Natural killer cell (primary cell): ENCODE measurements at regions not wholly inside any gene's neighbourhood (a gene's known extent, or its start where the extent isn't known, plus 50 kb on each side); places are given as distances from the start of the nearest gene placed in this dataset.

Experiments used
- ATAC-seq, 3 donors: fragments of 150-1000 bp in 2 of 3; fragments of 200-7000 bp in 1 of 3; cut with Tn5 transposase; 1 replicate in 1 of 3; 2 replicates in 2 of 3; pipeline ENCODE4 v1.10.0; 2021; ENCODE audit warnings: mild to moderate bottlenecking in 2 of 3, moderate library complexity in 2 of 3
- DNase-seq, 2 donors: peaks; one replicate each; pipeline versions ENCODE4 v3.0.0 to v3.0.0-alpha.2; 2013 to 2021; ENCODE audit warnings: mixed read lengths in 1 of 2
- H3K27ac ChIP-seq: one replicate; pipeline ENCODE4 v1.5.1; 2013; ENCODE audit warnings: mild to moderate bottlenecking, low read length
- H3K27me3 ChIP-seq: one replicate; pipeline ENCODE4 v1.6.1; 2013; ENCODE audit warnings: low read length; ENCODE audit not compliant: control insufficient read depth, insufficient read depth
- H3K36me3 ChIP-seq: one replicate; pipeline ENCODE4 v1.6.1; 2013; ENCODE audit warnings: low read length; ENCODE audit not compliant: control insufficient read depth, insufficient read depth
- H3K4me1 ChIP-seq: one replicate; pipeline ENCODE4 v1.6.1; 2013; ENCODE audit warnings: low read length; ENCODE audit not compliant: control insufficient read depth, insufficient read depth
- H3K4me3 ChIP-seq: one replicate; pipeline ENCODE4 v1.5.1; 2013; ENCODE audit warnings: low read length
- H3K9me3 ChIP-seq: one replicate; pipeline ENCODE4 v1.6.1; 2013; ENCODE audit warnings: low read length; ENCODE audit not compliant: control insufficient read depth, insufficient read depth
- H3K27ac Mint-ChIP-seq, 2 donors: one replicate each; pipeline ENCODE4 v1.8.0; 2022; ENCODE audit warnings: mild to moderate bottlenecking in 2 of 2, mixed read lengths in 2 of 2, moderate library complexity in 1 of 2
- H3K27me3 Mint-ChIP-seq, 2 donors: one replicate each; pipeline ENCODE4 v1.8.0; 2022; ENCODE audit warnings: low read depth in 2 of 2, mixed read lengths in 2 of 2
- H3K36me3 Mint-ChIP-seq: one replicate; pipeline ENCODE4 v1.8.0; 2022; ENCODE audit warnings: mixed read lengths
- H3K4me1 Mint-ChIP-seq, 2 donors: one replicate each; pipeline ENCODE4 v1.8.0; 2022; ENCODE audit warnings: mixed read lengths in 2 of 2
- H3K4me3 Mint-ChIP-seq: one replicate; pipeline ENCODE4 v1.8.0; 2022; ENCODE audit warnings: mild to moderate bottlenecking, moderate library complexity, mixed read lengths
- H3K9me3 Mint-ChIP-seq, 2 donors: one replicate each; pipeline ENCODE4 v1.8.0; 2022; ENCODE audit warnings: mixed read lengths in 2 of 2
- WGBS: methylation state at CpG from one replicate; pipeline ENCODE4 v1.1.7; 2013; ENCODE audit warnings: missing lambda C conversion rate; ENCODE audit not compliant: insufficient coverage; 5-methylcytosine and 5-hydroxymethylcytosine counted together
- intact Hi-C: fragments of 100-400 bp; cut with micrococcal nuclease; formaldehyde crosslinking; loops from one replicate; pipeline ENCODE4 v1.14.2; 2022
- TF ChIP-seq, protein P1 (sequence below): fragments of 200-600 bp; IDR thresholded peaks from one replicate; pipeline ENCODE4 v1.8.0; 2022; ENCODE audit warnings: antibody characterized with exemption

DNA sequence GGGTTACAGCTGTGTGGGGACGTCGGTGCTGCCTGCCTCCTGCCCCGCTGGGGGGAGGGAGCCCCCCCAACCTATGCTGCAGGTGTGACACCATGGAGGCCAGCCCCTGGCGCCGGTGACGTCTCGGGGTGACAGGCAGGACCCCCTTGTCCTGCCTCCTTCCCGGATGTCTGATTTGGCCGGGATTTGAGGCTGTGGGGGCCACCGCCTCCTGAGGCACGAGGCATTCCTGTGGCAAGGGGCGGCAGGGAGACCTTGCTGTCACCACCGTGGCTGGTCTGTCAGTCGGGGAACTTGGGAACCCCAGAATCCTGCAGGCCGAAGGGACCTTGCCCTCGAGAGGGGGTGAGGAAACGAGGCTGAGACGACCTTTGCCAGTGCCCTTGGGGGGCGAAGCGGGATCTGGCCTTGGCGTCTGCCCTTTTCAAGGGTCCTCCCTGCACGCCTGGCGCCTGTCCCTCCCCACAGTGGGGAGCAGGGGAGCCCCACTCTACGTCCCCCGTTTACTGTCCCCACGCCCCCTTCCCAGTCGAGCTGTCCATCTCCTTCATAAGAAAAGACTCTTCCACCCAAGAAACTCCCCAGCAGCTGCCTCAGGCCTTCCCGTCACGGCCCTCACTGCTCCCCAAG lies 74.4 kb downstream of the METRNL start:
- 91% methylated on average over 29 of the region's 29 CpGs for WGBS
- H3K36me3 Mint-ChIP-seq = no peaks in the 10 kb centered on the region
- TF ChIP-seq, protein P1, sequence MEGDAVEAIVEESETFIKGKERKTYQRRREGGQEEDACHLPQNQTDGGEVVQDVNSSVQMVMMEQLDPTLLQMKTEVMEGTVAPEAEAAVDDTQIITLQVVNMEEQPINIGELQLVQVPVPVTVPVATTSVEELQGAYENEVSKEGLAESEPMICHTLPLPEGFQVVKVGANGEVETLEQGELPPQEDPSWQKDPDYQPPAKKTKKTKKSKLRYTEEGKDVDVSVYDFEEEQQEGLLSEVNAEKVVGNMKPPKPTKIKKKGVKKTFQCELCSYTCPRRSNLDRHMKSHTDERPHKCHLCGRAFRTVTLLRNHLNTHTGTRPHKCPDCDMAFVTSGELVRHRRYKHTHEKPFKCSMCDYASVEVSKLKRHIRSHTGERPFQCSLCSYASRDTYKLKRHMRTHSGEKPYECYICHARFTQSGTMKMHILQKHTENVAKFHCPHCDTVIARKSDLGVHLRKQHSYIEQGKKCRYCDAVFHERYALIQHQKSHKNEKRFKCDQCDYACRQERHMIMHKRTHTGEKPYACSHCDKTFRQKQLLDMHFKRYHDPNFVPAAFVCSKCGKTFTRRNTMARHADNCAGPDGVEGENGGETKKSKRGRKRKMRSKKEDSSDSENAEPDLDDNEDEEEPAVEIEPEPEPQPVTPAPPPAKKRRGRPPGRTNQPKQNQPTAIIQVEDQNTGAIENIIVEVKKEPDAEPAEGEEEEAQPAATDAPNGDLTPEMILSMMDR = no peak
- H3K27ac ChIP-seq = peak overlapping the region; percentile 37
- H3K9me3 Mint-ChIP-seq = no peaks in the 10 kb centered on the region
- no peaks in the 10 kb centered on the region for H3K27me3 ChIP-seq
- DNase-seq (no peak), ATAC-seq (no peak)
- intact Hi-C loops = no loop called here
- H3K4me3 Mint-ChIP-seq = no peak overlapping the region
- peaks cover 0 to 12% of the 10 kb centered on the region in 2 donors for H3K27me3 Mint-ChIP-seq
- no peak overlapping the region for H3K4me3 ChIP-seq
- H3K4me1 ChIP-seq = peaks cover 23% of the 10 kb centered on the region
- H3K4me1 Mint-ChIP-seq = peaks cover 0 to 15% of the 10 kb centered on the region in 2 donors
- no peaks in the 10 kb centered on the region for H3K9me3 ChIP-seq
- H3K36me3 ChIP-seq = no peaks in the 10 kb centered on the region
- H3K27ac Mint-ChIP-seq = peak overlapping the region in 1 of 2 donors; percentile 27

DNA sequence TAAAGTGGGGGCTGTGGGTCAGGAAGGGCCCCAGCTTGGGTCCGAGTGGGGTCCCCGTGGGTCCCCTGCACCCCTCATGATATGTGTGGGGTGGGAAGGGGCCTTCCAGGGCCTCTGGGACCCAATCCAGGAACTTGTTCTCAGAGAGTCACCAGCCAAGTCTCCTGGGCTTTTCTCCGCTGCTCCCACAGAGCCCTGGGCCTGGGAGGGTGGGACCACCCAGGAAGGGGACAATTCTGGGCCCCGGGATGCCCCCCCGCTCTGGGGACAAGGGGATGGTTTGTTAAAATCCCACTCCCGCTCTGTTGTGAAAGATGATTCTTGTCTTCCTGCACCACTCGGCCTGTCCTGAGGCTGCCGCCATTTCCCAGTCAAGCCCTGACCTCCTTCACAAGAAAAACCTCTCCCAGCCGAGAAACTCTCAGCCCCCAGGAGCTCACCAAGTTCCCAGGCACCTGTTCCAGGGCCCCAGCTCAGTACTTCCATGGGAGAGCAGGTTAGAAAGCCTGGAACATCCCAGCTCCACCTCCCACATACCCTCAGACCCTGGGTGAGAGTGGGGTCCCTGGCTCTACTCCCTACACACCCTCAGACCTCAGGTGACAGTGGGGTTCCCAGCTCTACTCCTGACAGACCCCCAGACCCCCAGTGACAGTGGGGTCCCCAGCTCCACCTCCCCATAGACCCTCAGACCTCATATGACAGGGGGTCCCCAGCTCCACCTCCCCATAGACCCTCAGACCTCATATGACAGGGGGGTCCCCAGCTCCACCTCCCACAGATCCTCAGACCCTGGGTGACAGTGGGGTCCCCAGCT lies 75.1 kb downstream of the METRNL start:
- intact Hi-C loops = no loop called here
- Histone ChIP-seq H3K27me3 (no peaks in the 10 kb centered on the region), H3K27ac (no peak overlapping the region), H3K9me3 (no peaks in the 10 kb centered on the region), H3K4me3 (no peak overlapping the region), H3K36me3 (no peaks in the 10 kb centered on the region), H3K4me1 (peaks cover 23% of the 10 kb centered on the region)
- Mint-ChIP-seq H3K4me3 (no peak overlapping the region), H3K27me3 (peaks cover 2 to 14% of the 10 kb centered on the region in 2 donors), H3K27ac (peak overlapping the region in 1 of 2 donors; percentile 70), H3K36me3 (no peaks in the 10 kb centered on the region), H3K9me3 (no peaks in the 10 kb centered on the region), H3K4me1 (peaks cover 0 to 15% of the 10 kb centered on the region in 2 donors)
- DNase-seq (no peak), ATAC-seq (no peak)
- TF ChIP-seq, protein P1 = no peak
- WGBS = 83% methylated on average over 9 of the region's 9 CpGs

DNA sequence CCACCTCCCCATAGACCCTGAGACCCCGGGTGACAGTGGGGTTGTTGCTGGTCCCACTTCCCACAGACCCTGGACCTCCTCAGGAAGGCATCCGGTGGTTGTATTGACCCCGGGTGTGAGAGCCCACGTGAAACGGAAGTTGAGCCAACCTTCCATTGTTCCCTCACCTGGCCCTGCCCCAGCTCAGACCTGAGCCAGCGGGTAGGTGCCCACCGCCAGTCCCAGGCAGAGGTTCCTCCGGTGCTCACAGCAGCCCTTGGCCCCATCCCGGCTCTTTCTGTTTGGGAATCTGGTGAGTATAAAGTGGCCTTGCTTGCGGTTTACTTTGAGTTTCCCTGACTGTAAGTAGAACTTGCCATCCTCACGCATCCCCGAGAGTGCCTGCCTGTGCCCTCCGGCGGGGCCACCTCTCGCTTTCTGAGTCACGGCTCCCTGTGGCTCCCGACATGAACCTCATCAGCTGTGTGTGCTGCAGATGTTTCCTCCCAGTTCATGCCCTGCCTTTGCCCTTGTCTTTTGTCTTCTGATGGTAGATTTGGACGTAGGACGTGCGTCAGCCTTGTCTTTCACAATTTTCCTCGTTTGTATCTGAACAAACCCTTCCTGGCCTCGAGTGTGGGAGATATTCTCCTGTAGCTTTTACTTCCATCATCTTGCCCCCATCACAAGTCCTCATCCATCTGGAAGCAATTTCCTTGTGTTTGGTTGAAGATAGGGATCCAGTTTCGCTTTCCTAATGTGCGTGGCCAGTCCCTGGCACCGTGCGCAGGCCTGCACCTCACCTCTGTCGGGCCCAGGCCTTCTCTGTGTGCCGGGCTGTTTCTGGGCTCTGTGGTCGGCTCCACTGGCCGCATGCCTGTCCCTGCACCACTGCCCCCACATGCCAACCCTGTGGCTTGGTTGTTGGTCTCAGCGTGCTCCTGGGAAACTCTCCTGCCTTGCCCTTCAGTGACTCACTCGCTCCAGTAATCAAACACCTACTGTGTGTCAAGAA lies 76.0 kb downstream of the METRNL start:
- peak; percentile 44 to 45 (median 45) for ATAC-seq
- peak; percentile 15 for DNase-seq
- H3K27me3 Mint-ChIP-seq = peaks cover 11 to 20% of the 10 kb centered on the region in 2 donors

More for the DNA sequence above, 76.0 kb downstream of the METRNL start:
- no peaks in the 10 kb centered on the region for H3K27me3 ChIP-seq
- H3K27ac ChIP-seq = no peak overlapping the region
- H3K4me3 ChIP-seq = no peak overlapping the region
- H3K4me1 Mint-ChIP-seq = peaks cover 0 to 17% of the 10 kb centered on the region in 2 donors
- H3K4me3 Mint-ChIP-seq = no peak overlapping the region
- H3K36me3 ChIP-seq = no peaks in the 10 kb centered on the region
- peaks cover 23% of the 10 kb centered on the region for H3K4me1 ChIP-seq
- WGBS = 69% methylated on average over 31 of the region's 32 CpGs
- peak overlapping the region in 1 of 2 donors; percentile 70 for H3K27ac Mint-ChIP-seq
- no peaks in the 10 kb centered on the region for H3K36me3 Mint-ChIP-seq
- H3K9me3 ChIP-seq = no peaks in the 10 kb centered on the region
- intact Hi-C loops = no loop called here
- no peaks in the 10 kb centered on the region for H3K9me3 Mint-ChIP-seq
- TF ChIP-seq, protein P1 = no peak
